HG03066 (cell line): ENCODE measurements at regions not wholly inside any gene's neighbourhood (a gene's known extent, or its start where the extent isn't known, plus 50 kb on each side); places are given as distances from the start of the nearest gene placed in this dataset.
"Not testable (repeated sequence)": the region's sequence is repeated elsewhere in the genome, so short reads cannot be mapped to it uniquely, and the experiment has no call there.

Source experiments
- ATAC-seq: cut with Tn5 transposase; IDR thresholded peaks from one replicate; pipeline ENCODE4 v1.9.1; 2021; ENCODE audit warnings: low read depth; ENCODE audit not compliant: unreplicated experiment

- ATAC-seq: no peak
Measured at GRCh38 chr6:130494729-130495128, 128.9 kb downstream of the TMEM200A start.

DNA sequence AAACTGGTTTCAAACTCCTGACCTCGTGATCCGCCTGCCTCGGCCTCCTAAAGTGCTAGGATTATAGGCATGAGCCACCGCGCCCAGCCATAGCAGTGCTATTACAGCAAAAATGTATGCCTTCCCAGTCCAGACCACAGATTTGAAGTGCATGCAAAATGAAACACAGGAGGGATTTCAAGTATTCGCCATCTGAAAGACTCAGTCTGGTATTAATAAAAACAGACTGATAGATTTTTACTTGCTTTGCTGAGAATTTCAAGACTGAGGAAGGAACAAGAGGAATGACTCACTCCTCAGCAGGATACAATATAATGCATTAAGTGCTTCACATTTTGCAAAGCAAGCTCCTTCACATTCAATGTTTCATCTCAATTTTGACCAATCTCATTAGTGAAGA, 134.9 kb downstream of the TMEM200A start:
- no peak for ATAC-seq

DNA sequence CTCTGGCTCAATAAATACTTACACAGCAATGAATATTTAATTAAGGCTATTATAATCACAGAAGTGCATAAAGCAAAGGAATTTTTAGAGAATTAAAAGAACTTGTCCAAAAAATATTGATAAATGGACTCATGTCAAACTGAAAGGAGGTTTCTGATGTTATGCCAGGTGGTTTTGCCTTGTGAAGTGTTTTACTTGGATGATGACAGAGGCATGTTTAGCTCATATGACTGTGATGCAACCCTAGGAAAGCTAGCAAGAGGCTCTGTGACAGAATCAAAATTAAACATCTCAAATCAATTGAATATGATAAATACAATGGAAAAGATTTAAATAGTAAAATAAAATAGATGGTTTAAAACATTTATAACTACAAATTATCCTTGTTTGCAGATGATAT, 137.3 kb downstream of the TMEM200A start:
- no peak for ATAC-seq

- no peak for ATAC-seq
Measured at GRCh38 chr6:130505808-130506598, 140.2 kb downstream of the TMEM200A start.

GRCh38 chr6:130507005-130507665, 141.3 kb downstream of the TMEM200A start:
- not testable (repeated sequence) for ATAC-seq

DNA sequence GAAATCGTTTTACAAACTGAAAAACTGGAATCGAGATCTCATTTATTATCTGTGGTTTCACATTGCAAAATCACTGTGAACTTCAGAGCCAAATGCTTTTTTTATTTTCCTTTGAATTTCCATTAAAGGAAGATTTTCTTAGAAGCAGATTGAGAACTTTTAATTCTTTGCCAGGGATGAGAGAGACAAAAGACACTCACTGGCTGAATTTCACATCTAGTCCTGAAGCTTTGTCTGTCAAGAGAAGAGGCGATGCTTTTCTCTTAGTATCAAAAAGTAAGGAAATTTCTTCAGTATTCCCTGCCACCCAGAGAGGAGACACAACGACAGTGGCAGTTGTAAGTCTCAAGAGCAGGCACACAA, 141.8 kb downstream of the TMEM200A start:
- no peak for ATAC-seq

GRCh38 chr6:130513770-130514169, 148.0 kb downstream of the TMEM200A start:
- ATAC-seq: no peak

DNA sequence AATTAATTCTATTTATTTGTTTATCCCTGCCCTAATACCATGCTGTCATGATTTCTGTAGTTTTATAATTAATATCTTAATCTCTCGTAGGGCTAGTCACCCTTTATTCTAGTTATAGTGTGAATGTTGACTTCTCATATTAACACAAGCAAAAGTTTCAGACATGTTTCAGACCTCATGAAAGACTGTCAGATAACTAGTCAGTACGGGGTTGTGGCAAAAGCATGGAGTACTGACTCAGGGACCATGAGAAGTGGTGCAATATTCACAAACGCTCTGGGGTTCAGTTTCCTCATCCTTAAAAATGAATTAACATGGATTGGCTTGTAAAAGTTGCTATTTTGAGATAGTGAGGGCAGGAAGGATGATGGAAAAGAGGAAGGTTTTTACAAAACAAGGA, 148.9 kb downstream of the TMEM200A start:
- no peak for ATAC-seq

DNA sequence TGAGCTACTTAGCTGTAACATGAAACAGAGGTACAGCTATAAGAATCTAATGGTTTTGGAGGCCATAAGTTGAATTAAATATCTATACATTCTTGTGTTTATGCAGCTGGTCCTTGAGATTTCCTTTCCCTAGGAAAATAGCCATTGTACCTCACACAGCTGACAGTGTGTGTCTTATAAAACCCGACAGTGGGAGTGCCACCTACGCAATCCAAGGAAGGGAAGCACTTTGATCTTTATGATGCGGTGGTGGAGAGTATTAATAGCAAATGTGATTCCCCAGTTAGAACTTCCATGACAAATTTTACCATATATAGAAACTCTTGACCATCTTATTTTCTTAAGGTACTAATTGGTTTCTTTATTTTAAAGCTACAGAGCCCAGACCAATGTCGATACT, 149.5 kb downstream of the TMEM200A start:
- ATAC-seq: no peak

GRCh38 chr6:130516604-130517003, 150.8 kb downstream of the TMEM200A start:
- no peak for ATAC-seq

DNA sequence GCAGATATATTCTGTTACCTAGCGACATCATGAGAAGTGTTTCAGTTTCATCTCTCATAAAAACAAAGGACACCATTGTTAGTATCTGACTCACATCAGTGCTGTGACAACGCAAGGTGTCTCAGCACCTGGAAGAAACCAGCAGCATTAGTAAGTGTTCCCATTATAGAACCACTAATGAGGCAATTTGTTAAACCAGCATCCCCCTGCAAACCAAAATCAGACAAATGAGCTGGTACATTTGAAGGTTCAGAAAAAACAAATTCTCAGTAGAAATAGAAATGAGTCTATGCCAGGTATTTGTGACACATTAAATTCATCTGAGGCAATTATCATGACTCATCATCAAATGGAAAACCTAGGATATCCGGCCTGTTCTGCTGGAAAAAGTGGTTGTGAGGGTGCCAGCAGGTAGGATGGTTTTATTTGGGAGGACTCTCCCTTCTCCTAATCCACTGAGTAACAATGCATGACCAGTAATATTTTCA, 151.7 kb downstream of the TMEM200A start:
- peak; percentile 71 for ATAC-seq

- ATAC-seq: no peak
Measured at GRCh38 chr6:130518588-130518987, 152.8 kb downstream of the TMEM200A start.

DNA sequence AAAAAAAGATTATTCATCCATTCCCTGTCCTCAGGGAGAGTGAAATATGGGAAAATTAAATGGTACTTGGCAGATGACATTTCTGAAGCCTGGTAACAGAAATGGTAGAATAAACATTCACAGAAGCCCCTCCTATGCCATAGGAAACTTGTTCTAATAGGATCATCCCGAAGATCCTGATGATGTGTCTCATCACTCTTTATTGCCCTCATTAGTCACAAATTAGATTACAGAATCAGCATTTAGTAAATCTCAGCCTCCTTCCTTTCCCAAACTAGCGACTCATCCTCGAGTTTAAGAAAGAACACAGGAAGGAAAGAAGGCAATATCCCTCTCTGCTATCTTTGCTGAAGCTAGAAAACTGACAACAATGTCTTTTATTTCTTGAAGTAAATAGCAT, 154.4 kb downstream of the TMEM200A start:
- no peak for ATAC-seq

DNA sequence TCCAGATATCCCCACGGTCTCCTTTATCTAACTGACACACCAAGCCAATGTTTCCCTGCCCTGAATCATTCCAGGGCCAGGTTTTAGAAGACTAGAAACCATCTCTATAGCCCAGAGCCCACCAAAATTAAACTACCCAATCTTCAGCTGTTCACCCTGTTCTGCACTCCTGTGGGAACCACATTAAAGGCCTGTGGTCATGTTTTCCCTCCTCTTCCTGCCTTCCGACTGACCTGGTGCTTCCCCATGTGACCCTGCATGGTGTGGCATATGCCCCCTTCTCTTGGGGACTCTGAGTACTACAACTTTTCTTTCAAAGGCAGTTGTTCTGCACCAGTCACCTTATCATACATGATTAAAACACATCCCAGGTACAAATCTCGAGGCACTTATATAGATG, 155.0 kb downstream of the TMEM200A start:
- ATAC-seq: no peak

DNA sequence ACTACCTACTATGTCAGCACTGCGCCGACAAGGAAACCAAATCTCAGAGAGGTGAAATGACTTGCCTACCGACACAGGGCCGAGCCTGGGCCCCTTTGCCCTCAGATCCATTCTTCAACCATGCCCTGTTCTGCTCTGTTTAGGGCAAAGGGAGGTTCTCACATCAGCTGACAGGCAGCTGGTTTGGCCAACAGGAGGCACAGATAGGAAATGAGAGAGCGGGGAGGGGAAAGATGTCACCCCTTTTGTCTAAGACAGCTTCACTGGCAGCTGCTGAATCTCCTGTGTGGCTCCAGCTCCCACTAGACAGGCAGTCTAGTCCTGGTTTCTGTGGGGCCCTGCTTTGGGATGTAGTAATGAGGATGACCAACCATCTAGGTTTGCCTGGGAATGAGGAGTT, 158.7 kb downstream of the TMEM200A start:
- no peak for ATAC-seq

GRCh38 chr6:130525408-130525807, 159.6 kb downstream of the TMEM200A start:
- peak; percentile 53 for ATAC-seq

- ATAC-seq: no peak
Measured at GRCh38 chr6:130526466-130526865, 160.6 kb downstream of the TMEM200A start.

- ATAC-seq: no peak
Measured at GRCh38 chr6:130527173-130527572, 161.4 kb downstream of the TMEM200A start.

DNA sequence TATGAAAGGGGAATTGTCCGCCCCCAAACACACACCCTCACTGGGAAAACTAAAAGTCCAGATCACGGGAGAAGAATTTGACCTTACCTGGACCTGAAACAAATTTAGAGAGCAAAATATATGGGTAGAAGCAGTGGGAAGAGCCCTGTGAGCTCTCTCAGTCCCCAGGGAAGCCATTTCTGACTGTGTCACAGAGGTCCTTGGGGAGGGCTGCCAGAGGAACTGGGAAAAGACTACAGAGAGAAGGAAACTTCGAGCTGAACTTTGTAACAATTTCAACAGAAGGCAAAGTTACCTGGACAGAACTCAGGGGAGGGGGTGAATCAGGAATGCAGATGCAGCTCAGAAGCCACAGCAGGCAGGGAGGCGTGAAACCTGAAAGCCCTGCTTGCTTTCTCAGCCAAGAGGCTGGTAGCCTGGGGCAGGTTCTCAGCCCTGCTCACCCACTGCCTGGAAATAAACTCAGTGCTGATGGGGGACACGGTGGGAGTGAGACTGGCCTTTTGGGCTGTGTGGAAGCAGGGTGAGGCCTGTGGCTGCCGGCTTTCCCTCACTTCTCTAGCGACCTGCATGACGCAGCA, 163.8 kb downstream of the TMEM200A start:
- no peak for ATAC-seq

- no peak for ATAC-seq
Measured at GRCh38 chr6:130534627-130535026, 168.8 kb downstream of the TMEM200A start.

DNA sequence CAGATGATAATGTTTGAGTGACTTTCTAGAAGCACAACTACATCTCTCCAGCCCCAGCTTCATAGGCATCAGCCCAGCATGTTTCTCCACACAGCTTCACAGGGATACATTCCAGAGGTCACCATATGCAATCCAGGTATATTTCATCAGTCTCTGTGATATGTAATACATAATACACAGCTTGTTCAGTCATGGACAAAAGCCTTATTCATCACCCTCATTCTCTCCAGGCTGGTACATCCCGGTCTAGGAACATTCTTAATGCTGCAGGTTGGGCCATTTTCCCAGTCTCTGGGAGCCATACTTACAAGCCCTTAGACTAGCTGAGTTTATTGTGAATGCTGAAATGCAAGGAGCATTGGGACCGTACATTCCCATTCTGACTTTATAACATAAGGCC, 169.4 kb downstream of the TMEM200A start:
- ATAC-seq: no peak

DNA sequence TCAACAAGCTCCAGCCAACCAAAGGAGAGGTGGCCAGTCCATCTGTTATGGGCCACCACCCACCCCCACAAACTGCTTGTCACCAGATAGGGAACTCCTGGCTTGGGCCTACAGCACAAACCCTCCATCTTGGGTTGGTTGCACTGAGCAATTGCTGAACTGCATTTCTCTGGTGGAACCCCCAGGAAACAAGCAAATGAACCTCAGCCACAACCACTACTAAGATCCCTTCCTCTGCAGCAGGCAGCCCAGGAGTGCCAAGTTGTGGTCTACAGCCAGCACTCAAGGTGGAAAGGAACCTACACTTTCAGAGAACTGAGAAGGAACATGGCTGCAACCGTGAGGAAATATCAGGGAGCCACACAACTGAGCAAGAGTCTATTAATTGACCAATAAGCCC, 171.6 kb downstream of the TMEM200A start:
- no peak for ATAC-seq
